Middle frontal gyrus (tissue), 1 donor: ENCODE measurements at regions not wholly inside any gene's neighbourhood (a gene's known extent, or its start where the extent isn't known, plus 50 kb on each side); places are given as distances from the start of the nearest gene placed in this dataset.

Experiments used
- DNase-seq: peaks from one replicate; pipeline ENCODE4 v3.0.0-alpha.2; 2015; ENCODE audit warnings: low spot score; ENCODE audit errors: extremely low spot score

- no peak for DNase-seq
Measured at GRCh38 chr5:63351164-63351563, 611.1 kb downstream of the HTR1A start.

DNA sequence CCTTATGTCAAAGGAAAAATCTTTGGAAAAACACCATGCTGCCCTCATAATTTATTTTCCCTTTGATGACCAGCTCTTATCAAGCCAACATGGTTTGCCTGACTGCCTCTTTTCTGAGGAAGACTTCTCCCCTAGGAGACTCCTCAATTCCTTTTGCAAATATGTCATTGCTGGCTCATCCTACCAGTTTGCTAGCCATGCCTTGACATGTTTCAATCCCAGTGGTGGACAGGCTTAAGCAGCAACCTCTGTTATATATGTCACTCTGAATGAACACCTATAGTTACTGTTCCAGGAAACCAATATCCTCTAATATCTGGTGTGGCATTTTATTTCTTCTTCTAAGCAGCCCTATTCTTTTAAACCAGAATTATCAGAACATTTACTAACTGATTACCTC is 615.8 kb downstream of the HTR1A start:
- DNase-seq = no peak

DNA sequence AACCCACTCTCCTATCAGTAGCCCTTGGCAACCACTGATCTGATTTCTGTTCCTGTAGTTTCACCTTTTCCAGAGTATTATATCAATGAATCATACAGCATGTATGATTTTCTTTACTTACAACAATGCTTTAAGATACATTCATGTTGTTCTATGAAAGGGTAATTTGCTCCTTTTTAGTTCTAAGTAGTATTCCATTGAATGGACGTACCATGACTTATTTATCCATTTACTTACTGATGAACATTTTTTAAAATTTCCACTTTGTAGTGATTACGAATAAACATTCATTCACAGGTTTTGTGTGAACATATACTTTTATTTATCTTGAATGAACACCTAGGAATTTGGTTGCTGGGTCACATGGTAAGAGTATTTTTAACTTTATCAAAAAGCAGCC is 620.8 kb downstream of the HTR1A start:
- DNase-seq = no peak

GRCh38 chr5:63323926-63324325 is 638.3 kb downstream of the HTR1A start:
- DNase-seq = no peak

DNA sequence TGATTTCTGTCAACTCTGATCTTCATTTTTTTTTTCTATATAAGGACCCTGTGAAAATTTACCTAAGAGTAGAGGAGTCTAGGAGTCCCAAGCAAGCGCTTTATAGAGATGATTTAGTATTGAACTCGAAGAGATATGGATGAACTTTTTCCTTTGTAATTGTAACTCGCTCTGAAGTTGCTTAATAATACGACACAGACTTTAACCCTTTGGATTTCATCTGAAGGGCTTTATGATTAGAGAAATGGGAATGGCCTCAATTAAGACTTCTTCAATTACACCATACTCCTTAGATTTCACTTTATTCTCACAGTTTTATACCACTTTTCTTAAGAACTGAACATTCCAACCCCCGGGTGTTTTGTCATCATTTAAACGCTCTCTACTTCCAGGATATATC is 647.7 kb downstream of the HTR1A start:
- DNase-seq = no peak

DNA sequence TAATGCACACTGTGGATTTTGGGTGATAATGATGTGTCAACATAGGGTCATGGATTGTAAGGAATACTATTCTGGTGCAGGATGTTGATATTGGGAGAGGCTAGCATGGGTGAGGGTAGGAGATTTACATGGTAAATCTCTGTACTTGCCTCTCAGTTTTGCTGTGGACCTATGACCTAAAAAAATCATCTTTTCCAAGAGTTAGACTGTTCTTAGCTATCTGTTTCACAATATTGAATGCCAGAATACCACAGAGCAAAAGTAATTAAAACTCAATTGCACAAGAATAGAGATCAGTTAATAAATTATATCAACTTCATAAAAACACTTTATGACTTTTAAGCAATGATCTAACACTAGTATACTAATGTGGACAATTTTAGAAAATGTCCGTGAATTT is 651.6 kb downstream of the HTR1A start:
- no peak for DNase-seq

DNA sequence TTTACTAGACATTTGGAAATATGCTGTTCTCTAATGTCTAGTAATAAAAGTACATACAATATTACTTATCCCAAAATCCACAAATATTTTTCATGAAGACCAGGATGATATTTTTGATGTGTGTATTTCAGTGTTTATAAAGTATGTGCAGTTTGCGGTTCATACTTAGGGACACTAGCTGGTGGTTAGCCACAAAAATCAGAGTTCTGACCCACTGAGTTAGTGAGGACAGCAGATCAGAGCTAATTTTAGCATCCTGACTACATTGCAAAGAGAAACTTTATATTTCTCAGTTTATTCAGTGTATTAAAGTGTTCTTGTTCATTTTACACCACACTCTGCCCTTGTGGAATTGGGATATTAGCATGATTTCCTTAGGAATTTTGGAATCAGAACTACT is 655.3 kb downstream of the HTR1A start:
- DNase-seq = no peak

DNA sequence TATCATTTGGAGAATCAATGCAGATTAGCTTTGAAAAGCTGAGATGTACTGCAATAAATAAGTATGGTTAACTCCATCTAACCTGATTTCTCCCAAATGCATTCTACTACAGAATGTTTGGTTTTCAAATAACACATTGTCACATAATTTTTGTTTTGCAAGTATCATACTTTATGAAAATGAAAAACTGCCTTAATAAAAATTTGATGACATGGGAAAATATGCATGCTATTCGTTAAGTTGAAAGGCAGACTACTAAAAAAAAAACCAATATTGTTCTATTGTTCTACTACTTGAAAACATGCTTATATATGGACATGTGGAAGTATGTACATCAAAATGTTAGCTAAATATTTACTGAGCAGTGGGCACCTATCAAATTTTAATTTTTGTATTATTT is 668.9 kb downstream of the HTR1A start:
- DNase-seq = no peak

DNA sequence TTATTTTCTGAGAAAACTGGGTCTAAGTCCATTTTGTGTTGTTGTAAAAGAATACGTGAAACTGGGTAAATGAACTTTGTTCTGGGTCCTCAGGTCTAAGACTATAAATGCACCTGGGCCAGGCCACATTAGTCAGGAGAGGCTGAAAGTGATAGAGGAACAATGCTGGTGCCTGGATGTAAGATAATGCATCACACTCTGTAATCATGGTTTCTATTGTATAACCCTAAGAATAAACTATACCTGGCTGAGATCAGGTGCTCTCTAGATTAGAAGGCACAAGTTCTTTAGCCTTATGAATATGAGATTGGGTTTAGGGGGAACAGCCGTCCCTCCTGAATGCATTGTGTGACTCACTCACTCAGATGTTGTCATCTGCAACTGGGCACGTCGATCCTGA is 675.5 kb downstream of the HTR1A start:
- DNase-seq = no peak

- DNase-seq = no peak
Measured at GRCh38 chr5:63263411-63263810, 684.8 kb downstream of the LRRC70 start.

GRCh38 chr5:63262185-63262981 is 683.8 kb downstream of the LRRC70 start:
- no peak for DNase-seq

- no peak for DNase-seq
Measured at GRCh38 chr5:63261695-63262094, 683.1 kb downstream of the LRRC70 start.

GRCh38 chr5:63255594-63255993 is 677.0 kb downstream of the LRRC70 start:
- no peak for DNase-seq

DNA sequence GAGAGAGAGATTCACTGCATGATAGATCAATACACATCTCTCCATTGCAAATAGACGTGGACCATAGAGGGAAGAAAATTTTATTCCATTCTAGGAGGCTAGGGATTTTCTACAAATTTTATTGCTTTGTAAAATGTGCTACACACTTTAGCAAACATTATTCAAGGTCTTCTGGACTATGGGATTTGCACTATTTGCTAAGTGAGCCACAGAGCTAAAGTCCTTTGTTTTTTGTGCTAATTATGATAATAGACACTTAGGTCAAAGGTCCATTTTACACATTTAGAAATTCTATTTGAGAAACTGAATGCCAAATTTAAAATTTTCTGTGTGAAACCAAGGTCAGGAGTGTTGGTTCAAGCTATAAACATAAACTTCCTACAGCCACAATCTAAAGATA is 672.3 kb downstream of the LRRC70 start:
- no peak for DNase-seq

DNA sequence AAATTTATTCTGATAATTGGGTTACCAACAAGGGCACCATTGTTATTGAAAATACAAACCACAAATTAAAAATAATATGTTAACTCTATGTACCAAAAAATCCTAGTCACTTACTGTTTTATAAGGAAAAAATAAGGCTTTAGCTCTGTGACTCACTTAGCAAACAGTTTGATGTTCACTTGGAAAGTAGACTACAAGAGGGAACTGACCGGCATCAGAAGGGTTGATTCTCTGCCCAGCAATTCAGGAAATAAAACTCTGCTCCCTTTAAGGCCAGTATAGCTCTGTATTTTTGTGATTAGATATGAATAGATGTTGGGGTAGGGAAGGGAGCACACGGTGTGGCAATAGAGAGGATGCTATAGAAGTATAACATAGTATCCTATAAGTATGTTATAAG is 671.3 kb downstream of the LRRC70 start:
- DNase-seq = no peak

DNA sequence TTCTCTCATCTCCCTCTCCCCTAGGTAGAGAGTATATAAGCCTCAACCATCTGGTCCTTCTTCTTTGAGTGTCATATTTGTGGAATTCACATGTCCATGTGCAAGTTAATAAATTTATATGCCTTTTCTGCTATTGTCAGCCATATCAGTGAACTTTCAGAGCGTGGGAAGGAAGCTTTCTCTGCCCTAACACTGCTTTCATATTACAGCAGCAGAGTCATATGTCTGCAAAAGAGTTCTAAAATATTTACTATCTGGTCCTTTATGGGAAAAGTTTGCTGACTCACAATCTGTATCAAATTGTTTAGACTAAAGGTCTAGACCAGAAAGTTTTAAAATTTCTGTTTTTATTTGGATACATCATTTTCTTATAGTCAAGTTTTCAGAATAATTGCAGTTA is 669.0 kb downstream of the LRRC70 start:
- no peak for DNase-seq

- no peak for DNase-seq
Measured at GRCh38 chr5:63245271-63245670, 666.7 kb downstream of the LRRC70 start.

- no peak for DNase-seq
Measured at GRCh38 chr5:63240063-63240755, 661.6 kb downstream of the LRRC70 start.

- DNase-seq = no peak
Measured at GRCh38 chr5:63233911-63234310, 655.3 kb downstream of the LRRC70 start.

GRCh38 chr5:63233361-63233760 is 654.7 kb downstream of the LRRC70 start:
- DNase-seq = no peak

- no peak for DNase-seq
Measured at GRCh38 chr5:63230754-63231153, 652.1 kb downstream of the LRRC70 start.

GRCh38 chr5:63228154-63228553 is 649.5 kb downstream of the LRRC70 start:
- no peak for DNase-seq

DNA sequence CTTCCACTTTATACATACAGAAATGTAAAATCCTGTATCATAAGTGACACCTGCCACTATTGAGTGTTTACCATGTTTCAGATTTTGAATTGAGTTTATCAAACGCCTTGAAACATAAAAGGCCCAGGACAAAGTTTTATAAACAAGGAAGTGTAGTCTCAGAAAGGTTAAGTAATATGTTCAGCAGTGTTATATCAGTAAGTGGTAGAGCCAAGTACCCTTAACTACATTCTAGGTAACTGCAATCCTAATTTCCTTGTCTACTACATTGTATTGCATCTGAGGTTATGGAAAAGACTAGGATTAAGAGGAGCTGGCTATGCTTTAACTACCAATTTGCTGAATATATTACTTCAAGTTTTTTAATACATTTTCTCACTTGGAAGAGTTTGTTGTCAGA is 641.6 kb downstream of the LRRC70 start:
- DNase-seq = no peak
